ENCODE measurements at regions not wholly inside any gene's neighbourhood (a gene's known extent, or its start where the extent isn't known, plus 50 kb on each side); places are given as distances from the start of the nearest gene placed in this dataset.

DNA sequence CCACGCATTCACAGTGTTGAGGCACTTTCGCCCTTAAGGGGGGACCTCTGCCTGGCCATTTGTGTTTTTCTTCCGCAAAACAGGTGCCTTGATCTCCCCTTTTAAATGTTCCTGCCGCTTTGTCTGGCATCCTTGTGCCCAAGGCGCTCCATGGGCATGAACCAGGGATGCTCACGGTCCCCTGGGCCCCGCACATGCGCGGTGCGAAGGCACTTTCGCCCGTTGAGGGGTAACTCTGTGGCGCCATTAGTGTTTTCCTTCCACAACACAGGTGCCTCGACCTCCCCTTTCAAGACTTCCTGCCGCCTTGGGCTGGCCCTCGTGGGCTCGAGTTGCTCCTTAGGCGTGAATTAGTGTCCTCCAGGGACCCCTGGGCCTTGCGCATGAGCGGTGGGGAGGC, 335.5 kb downstream of the ALG10 start:
- FAIRE-seq (no peak), DNase-seq (ENCODE audit: insufficient read length, low spot score) (no peak)
- TF ChIP-seq, protein P1, sequence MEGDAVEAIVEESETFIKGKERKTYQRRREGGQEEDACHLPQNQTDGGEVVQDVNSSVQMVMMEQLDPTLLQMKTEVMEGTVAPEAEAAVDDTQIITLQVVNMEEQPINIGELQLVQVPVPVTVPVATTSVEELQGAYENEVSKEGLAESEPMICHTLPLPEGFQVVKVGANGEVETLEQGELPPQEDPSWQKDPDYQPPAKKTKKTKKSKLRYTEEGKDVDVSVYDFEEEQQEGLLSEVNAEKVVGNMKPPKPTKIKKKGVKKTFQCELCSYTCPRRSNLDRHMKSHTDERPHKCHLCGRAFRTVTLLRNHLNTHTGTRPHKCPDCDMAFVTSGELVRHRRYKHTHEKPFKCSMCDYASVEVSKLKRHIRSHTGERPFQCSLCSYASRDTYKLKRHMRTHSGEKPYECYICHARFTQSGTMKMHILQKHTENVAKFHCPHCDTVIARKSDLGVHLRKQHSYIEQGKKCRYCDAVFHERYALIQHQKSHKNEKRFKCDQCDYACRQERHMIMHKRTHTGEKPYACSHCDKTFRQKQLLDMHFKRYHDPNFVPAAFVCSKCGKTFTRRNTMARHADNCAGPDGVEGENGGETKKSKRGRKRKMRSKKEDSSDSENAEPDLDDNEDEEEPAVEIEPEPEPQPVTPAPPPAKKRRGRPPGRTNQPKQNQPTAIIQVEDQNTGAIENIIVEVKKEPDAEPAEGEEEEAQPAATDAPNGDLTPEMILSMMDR (IDR thresholded peaks at IDR 0.05; ENCODE audit: insufficient read depth, missing control alignments), result no peak

- TF ChIP-seq, protein P1 (IDR thresholded peaks at IDR 0.05; ENCODE audit: insufficient read depth, missing control alignments), result no peak
Measured at GRCh38 chr12:34358198-34358597, 335.9 kb downstream of the ALG10 start.

DNA sequence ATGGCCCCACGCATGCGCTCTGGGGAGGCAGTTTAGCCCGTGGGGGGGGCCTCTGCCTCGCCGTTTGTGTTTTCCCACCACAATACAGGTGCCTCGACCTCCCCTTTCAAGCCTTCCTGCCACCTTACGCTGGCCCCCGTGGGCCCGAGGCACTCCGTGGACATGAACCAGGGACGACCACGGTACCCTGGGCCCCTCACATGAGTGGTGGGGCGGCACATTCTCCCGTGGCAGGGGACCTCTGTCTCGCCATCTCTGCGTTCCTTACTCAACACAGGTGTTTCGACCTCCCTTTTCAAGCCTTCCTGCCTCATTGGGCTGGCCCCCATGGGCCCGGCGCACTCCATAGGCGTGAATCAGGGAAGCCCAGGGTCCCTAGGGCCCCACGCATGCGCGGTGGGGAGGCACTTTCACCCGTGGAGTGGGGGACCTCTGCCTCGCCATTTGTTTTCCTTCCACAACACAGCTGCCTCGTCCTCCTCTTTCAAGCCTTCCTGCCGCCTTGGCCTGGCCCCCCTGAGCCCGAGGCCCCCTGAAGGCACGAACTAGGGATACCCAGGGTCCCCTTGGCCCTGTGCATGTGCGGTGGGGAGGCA, 339.5 kb downstream of the ALG10 start:
- FAIRE-seq (no peak), DNase-seq (ENCODE audit: insufficient read length, low spot score) (no peak)
- TF ChIP-seq, protein P1 (IDR thresholded peaks at IDR 0.05; ENCODE audit: insufficient read depth, missing control alignments), result no peak

More at GRCh38 chr12:34358198-34358597, 335.9 kb downstream of the ALG10 start:
- DNase-seq (ENCODE audit: insufficient read length, low spot score) (no peak), FAIRE-seq (no peak)

GRCh38 chr12:34363050-34363673, 340.9 kb downstream of the ALG10 start:
- TF ChIP-seq, protein P1 (IDR thresholded peaks at IDR 0.05; ENCODE audit: insufficient read depth, missing control alignments), result no peak
- no peak for FAIRE-seq
- no peak for DNase-seq (ENCODE audit: insufficient read length, low spot score)

GRCh38 chr12:34368079-34368478, 345.8 kb downstream of the ALG10 start:
- TF ChIP-seq, protein P1 (IDR thresholded peaks at IDR 0.05; ENCODE audit: insufficient read depth, missing control alignments), result no peak
- DNase-seq (ENCODE audit: insufficient read length, low spot score) (no peak), FAIRE-seq (no peak)

- TF ChIP-seq, protein P1 (IDR thresholded peaks at IDR 0.05; ENCODE audit: insufficient read depth, missing control alignments), result no peak
- DNase-seq (ENCODE audit: insufficient read length, low spot score), result no peak
- no peak for FAIRE-seq
Measured at GRCh38 chr12:34371050-34371449, 348.8 kb downstream of the ALG10 start.

- TF ChIP-seq, protein P1 (IDR thresholded peaks at IDR 0.05; ENCODE audit: insufficient read depth, missing control alignments), result no peak
- FAIRE-seq (no peak), DNase-seq (ENCODE audit: insufficient read length, low spot score) (no peak)
Measured at GRCh38 chr12:34372003-34372402, 349.7 kb downstream of the ALG10 start.
